Spinal cord (tissue), 9 donors: ENCODE measurements at regions not wholly inside any gene's neighbourhood (a gene's known extent, or its start where the extent isn't known, plus 50 kb on each side); places are given as distances from the start of the nearest gene placed in this dataset.

Experiments
- DNase-seq, 6 donors: peaks; one replicate each; pipeline versions ENCODE4 v3.0.0 to v3.0.0-alpha.2; 2013 to 2015; ENCODE audit warnings: low spot score in 6 of 6, low read depth in 4 of 6
- H3K27ac ChIP-seq: one replicate; pipeline ENCODE4 v1.5.1; 2013; ENCODE audit warnings: low read depth, low read length, control low read depth
- H3K27me3 ChIP-seq: one replicate; pipeline ENCODE4 v1.6.1; 2013; ENCODE audit warnings: low read length; ENCODE audit not compliant: control insufficient read depth, insufficient read depth
- H3K36me3 ChIP-seq: one replicate; pipeline ENCODE4 v1.6.1; 2013; ENCODE audit warnings: low read length; ENCODE audit not compliant: control insufficient read depth, insufficient read depth
- H3K4me1 ChIP-seq: one replicate; pipeline ENCODE4 v1.6.1; 2013; ENCODE audit warnings: low read length; ENCODE audit not compliant: control insufficient read depth, insufficient read depth
- H3K4me3 ChIP-seq: one replicate; pipeline ENCODE4 v1.5.1; 2013; ENCODE audit warnings: low read depth, low read length, control low read depth
- H3K9me3 ChIP-seq: one replicate; pipeline ENCODE4 v1.6.1; 2013; ENCODE audit warnings: low read length; ENCODE audit not compliant: control insufficient read depth, insufficient read depth
- WGBS: methylation state at CpG from one replicate; pipeline ENCODE4 v1.1.5; 2013; ENCODE audit warnings: missing lambda C conversion rate; ENCODE audit not compliant: insufficient coverage; 5-methylcytosine and 5-hydroxymethylcytosine counted together
- donor health status: healthy.

DNA sequence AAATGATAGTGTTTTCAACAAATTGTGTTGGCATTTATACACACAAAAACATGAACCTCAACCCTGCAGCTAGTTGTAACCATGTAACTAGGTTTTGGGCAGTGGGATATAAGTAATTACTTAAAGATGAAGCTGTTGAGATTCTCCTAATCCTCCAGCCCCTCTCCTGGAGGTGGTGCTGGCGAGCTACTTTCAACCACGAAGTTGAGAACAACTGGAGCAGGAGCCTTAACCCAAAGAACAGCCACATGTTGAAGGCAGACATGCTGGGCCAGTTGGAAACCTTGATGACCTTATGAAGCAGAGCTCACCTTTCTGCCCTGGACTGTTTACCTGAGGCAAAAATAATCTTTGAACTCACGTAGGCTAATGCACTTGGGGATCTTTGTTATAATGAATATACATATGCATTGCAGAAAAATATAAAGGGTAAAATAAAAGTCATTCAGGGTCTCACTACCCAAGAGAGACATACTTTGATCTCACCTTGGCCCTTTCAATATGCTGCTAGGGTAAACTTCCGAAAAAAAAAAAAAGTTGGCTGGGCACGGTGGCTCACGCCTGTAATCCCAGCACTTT, 89.6 kb upstream of the NPAS2 start:
- no peak overlapping the region for H3K27ac ChIP-seq
- H3K9me3 ChIP-seq = no peaks in the 10 kb centered on the region
- peak in 1 of 6 donors; percentile 26 for DNase-seq
- H3K36me3 ChIP-seq = no peaks in the 10 kb centered on the region
- H3K27me3 ChIP-seq = no peaks in the 10 kb centered on the region
- no peak overlapping the region for H3K4me3 ChIP-seq
- 70% methylated on average over 5 of the region's 6 CpGs for WGBS
- H3K4me1 ChIP-seq = no peaks in the 10 kb centered on the region

DNA sequence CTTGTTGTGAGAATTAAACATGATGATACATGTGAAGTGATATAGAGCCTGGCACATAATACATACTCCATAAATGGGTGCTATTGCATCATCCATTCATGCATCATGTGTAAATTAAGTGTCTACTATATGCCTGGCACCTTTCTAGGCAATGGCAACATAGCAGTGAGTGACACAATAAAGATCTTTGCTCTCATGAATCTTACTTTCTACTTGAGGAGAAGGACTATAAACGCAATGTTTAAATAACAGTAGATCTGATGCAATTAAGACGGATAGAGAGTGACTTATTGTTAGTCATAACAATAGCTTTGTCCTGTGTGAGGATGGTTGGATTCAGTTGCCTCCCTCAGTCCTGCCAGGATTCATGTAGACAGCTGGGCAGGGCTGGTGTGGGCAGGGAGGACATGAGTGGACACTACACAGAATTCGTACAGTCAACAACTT, 88.4 kb upstream of the NPAS2 start:
- Histone ChIP-seq H3K9me3 (no peaks in the 10 kb centered on the region), H3K4me1 (no peaks in the 10 kb centered on the region), H3K27me3 (no peaks in the 10 kb centered on the region), H3K27ac (no peak overlapping the region), H3K36me3 (no peaks in the 10 kb centered on the region), H3K4me3 (no peak overlapping the region)
- DNase-seq = no peak
- 87% methylated on average over 3 of the region's 3 CpGs for WGBS

DNA sequence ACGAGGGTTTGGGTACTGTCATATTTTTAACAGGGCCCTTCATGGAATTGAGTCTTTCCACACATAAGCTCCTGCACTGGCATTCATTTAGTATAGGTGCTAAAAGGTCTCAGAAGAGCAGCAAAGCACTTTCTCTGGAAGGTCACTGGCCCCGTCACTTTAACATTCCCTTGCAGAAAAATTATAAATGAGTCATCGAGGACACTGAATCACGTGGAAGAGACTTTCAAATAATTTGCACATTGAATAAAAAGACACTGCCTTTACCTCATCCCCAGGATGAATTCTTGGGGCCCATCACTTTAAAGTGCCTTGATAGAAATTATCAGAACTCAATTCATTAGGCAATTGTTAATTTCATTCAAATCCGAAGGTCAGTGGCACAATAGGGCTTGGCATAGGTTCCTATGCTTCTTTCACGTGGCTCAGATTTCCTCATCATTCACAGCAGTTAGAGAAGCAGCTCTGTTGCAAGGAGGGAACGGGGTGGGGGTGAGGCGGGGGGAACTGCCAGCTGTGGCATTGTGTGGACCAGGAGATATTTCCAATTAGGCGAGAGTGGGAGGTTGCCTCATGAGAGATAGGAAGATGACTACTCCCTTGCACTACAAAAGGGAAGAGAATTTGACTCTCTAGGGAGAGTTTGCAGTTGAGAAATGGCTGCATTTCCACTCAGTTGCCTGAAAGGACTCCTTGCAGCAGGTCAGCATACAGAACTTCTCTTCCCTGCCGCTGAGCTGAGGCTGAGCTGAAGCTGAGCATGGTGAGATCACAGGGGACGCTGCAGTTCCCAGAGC, 86.3 kb upstream of the NPAS2 start:
- H3K4me3 ChIP-seq = no peak overlapping the region
- no peaks in the 10 kb centered on the region for H3K4me1 ChIP-seq
- no peaks in the 10 kb centered on the region for H3K36me3 ChIP-seq
- 28% methylated on average over 4 of the region's 11 CpGs for WGBS
- no peaks in the 10 kb centered on the region for H3K9me3 ChIP-seq
- peak in 2 of 6 donors; percentile 15 to 23 for DNase-seq
- no peaks in the 10 kb centered on the region for H3K27me3 ChIP-seq
- H3K27ac ChIP-seq = no peak overlapping the region

DNA sequence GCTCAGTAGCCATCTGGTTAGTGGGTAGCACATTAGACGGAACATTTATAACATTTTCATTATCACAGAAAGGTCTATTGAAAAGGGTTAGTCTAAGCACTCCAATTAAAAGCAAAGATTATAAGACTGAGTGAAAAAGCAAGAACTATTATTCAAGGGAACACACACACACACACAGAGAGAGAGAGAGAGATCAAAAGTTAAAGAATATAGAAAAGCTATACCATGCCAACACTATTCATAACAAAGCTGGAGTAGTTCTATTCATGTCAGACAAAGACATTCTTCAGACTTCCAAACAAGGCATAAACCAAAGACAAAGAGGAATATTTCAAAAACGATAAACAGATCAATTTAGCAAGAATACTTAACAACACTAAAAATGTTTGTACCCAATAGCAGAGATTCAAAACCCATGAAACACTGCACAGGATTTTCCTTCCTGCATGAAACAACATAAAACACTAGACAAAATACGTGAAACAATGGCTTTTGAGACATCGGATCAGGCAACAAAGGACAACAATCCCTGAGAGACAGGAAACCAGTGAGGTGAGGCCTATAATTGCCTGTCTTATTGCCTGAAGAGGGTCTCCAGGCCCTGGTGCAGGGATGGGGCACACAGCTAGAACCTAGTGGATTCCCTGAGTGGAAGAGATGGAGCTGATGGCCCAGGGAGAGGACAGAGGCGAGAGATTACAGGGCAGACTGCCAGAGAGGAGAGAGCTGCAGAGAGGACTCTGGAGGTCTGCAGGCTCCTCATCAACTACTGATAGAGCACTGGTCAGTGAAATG, 83.6 kb upstream of the NPAS2 start:
- no peaks in the 10 kb centered on the region for H3K36me3 ChIP-seq
- H3K4me1 ChIP-seq = no peaks in the 10 kb centered on the region
- H3K9me3 ChIP-seq = no peaks in the 10 kb centered on the region
- no peaks in the 10 kb centered on the region for H3K27me3 ChIP-seq
- H3K27ac ChIP-seq = no peak overlapping the region
- DNase-seq = no peak
- H3K4me3 ChIP-seq = no peak overlapping the region
- 64% methylated on average over 4 of the region's 5 CpGs for WGBS

GRCh38 chr2:100739735-100740432, 80.1 kb upstream of the NPAS2 start:
- no peak for DNase-seq
- Histone ChIP-seq H3K27ac (no peak overlapping the region), H3K4me1 (no peaks in the 10 kb centered on the region), H3K27me3 (no peaks in the 10 kb centered on the region), H3K4me3 (no peak overlapping the region), H3K36me3 (no peaks in the 10 kb centered on the region), H3K9me3 (no peaks in the 10 kb centered on the region)
- WGBS = 92% methylated on average over 2 of the region's 8 CpGs

GRCh38 chr2:100741880-100742276, 78.1 kb upstream of the NPAS2 start:
- Histone ChIP-seq H3K4me1 (no peaks in the 10 kb centered on the region), H3K27me3 (no peaks in the 10 kb centered on the region), H3K36me3 (no peaks in the 10 kb centered on the region), H3K27ac (no peak overlapping the region), H3K4me3 (no peak overlapping the region), H3K9me3 (no peaks in the 10 kb centered on the region)
- no CpG with 5 or more reads among the region's 1 CpG for WGBS
- DNase-seq = no peak

GRCh38 chr2:100742277-100743254, 77.4 kb upstream of the NPAS2 start:
- Histone ChIP-seq H3K9me3 (no peaks in the 10 kb centered on the region), H3K4me1 (no peaks in the 10 kb centered on the region), H3K36me3 (no peaks in the 10 kb centered on the region), H3K4me3 (no peak overlapping the region), H3K27ac (no peak overlapping the region), H3K27me3 (no peaks in the 10 kb centered on the region)
- WGBS = 80% methylated on average over 2 of the region's 12 CpGs
- no peak for DNase-seq

GRCh38 chr2:100743741-100744140, 76.2 kb upstream of the NPAS2 start:
- no peaks in the 10 kb centered on the region for H3K9me3 ChIP-seq
- no peak overlapping the region for H3K27ac ChIP-seq
- WGBS = 93% methylated on average over 5 of the region's 5 CpGs

More at GRCh38 chr2:100743741-100744140, 76.2 kb upstream of the NPAS2 start:
- no peaks in the 10 kb centered on the region for H3K36me3 ChIP-seq
- H3K4me1 ChIP-seq = no peaks in the 10 kb centered on the region
- H3K27me3 ChIP-seq = no peaks in the 10 kb centered on the region
- DNase-seq = no peak
- H3K4me3 ChIP-seq = no peak overlapping the region
